OCI-LY7 (cell line): ENCODE measurements at regions not wholly inside any gene's neighbourhood (a gene's known extent, or its start where the extent isn't known, plus 50 kb on each side); places are given as distances from the start of the nearest gene placed in this dataset.

Experiments
- EZH2phosphoT487 ChIP-seq: fragments of 200-600 bp; sonication (generic); IDR thresholded peaks from 2 replicates; pipeline ENCODE4 v1.6.1; 2018; ENCODE audit warnings: low read depth, borderline replicate concordance, mild to moderate bottlenecking, mixed run types, antibody characterized with exemption, low read length, moderate library complexity, mixed read lengths
- TF ChIP-seq, protein P1 (sequence below): fragments of 200-600 bp; sonication (generic); conservative IDR thresholded peaks from 2 replicates; pipeline ENCODE4 v1.5.1; 2014; ENCODE audit warnings: mild to moderate bottlenecking, antibody characterized with exemption, low read length, moderate library complexity, mixed read lengths

DNA sequence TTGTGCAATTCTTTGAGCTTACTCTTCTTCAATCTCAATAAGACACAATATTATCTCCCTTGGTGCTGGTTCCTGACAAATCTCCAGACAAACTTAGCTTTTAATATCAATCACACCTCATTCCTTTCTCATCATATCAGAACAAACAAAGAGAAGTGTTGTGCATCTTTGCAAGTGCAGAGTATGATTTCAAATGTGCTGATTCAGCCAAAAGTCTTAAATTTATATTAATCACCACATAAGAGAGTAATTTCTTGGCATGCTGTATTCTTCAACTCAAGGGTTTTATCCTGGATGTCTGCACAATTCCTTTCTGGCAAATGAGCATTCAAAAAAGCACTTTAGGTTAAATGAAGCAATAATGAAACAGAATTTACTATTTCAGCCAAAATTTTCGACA, 877.8 kb downstream of the ANKRD7 start:
- TF ChIP-seq, protein P1, sequence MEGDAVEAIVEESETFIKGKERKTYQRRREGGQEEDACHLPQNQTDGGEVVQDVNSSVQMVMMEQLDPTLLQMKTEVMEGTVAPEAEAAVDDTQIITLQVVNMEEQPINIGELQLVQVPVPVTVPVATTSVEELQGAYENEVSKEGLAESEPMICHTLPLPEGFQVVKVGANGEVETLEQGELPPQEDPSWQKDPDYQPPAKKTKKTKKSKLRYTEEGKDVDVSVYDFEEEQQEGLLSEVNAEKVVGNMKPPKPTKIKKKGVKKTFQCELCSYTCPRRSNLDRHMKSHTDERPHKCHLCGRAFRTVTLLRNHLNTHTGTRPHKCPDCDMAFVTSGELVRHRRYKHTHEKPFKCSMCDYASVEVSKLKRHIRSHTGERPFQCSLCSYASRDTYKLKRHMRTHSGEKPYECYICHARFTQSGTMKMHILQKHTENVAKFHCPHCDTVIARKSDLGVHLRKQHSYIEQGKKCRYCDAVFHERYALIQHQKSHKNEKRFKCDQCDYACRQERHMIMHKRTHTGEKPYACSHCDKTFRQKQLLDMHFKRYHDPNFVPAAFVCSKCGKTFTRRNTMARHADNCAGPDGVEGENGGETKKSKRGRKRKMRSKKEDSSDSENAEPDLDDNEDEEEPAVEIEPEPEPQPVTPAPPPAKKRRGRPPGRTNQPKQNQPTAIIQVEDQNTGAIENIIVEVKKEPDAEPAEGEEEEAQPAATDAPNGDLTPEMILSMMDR, result no peak
- TF ChIP-seq EZH2phosphoT487, result no peak
